ENCODE measurements at regions not wholly inside any gene's neighbourhood (a gene's known extent, or its start where the extent isn't known, plus 50 kb on each side); places are given as distances from the start of the nearest gene placed in this dataset.
"Not testable (repeated sequence)": the region's sequence is repeated elsewhere in the genome, so short reads cannot be mapped to it uniquely, and the experiment has no call there.

DNA sequence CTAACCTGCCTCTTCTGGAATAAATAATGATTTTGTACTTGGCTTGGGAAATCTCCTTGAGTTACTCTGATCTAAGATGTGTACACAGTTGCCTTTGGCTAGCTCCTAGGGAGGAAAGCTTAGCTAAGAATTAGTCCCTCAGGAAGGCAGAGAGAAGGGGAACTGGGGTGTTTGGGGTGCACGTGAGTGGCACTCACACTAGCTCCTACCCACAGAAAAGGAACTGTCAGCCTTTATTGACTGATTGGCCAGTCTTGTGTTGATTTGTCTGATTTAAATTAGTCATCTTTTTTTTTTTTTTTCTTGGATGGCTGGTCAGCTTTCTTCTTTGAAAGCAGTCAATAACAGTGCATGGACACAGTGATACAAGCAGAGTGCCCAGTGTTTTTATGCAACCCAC lies 107.7 kb downstream of the DMRT2 start:
- DNase-seq (ENCODE audit: extremely low spot score), result no peak
- CTCF ChIA-PET, result no interaction called here
- POLR2A ChIA-PET, result no interaction called here
- TF ChIP-seq, protein P1, sequence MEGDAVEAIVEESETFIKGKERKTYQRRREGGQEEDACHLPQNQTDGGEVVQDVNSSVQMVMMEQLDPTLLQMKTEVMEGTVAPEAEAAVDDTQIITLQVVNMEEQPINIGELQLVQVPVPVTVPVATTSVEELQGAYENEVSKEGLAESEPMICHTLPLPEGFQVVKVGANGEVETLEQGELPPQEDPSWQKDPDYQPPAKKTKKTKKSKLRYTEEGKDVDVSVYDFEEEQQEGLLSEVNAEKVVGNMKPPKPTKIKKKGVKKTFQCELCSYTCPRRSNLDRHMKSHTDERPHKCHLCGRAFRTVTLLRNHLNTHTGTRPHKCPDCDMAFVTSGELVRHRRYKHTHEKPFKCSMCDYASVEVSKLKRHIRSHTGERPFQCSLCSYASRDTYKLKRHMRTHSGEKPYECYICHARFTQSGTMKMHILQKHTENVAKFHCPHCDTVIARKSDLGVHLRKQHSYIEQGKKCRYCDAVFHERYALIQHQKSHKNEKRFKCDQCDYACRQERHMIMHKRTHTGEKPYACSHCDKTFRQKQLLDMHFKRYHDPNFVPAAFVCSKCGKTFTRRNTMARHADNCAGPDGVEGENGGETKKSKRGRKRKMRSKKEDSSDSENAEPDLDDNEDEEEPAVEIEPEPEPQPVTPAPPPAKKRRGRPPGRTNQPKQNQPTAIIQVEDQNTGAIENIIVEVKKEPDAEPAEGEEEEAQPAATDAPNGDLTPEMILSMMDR (IDR thresholded peaks at IDR 0.05; ENCODE audit: control extremely low read depth, extremely low read depth, low read depth, missing control alignments), result no peak

DNA sequence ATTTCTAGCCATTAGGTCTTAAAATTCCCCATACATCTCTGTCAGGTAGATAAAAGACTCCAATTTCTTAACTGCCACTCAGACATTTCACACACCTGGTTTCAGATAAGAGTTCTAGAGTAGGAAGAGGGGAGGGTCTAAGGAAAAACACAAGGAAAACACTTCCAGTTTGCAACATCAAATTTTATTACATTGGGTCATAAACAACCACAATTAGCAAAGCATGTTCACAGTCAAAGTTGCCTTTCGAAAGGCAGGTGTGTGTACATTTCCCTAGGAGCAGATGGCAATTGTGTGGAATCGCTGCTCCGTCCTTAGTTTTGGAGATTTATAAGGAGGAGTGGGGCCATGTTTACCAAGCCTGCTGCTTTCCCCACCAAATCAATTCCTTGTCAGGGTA lies 120.8 kb downstream of the DMRT2 start:
- ChIA-PET POLR2A (no interaction called here), CTCF (no interaction called here)
- DNase-seq (ENCODE audit: extremely low spot score), result no peak
- TF ChIP-seq, protein P1 (IDR thresholded peaks at IDR 0.05; ENCODE audit: control extremely low read depth, extremely low read depth, low read depth, missing control alignments), result no peak

GRCh38 chr9:1171546-1171945 lies 121.4 kb downstream of the DMRT2 start:
- ChIA-PET POLR2A (no interaction called here), CTCF (no interaction called here)
- DNase-seq (ENCODE audit: extremely low spot score), result no peak
- TF ChIP-seq, protein P1 (IDR thresholded peaks at IDR 0.05; ENCODE audit: control extremely low read depth, extremely low read depth, low read depth, missing control alignments), result no peak

DNA sequence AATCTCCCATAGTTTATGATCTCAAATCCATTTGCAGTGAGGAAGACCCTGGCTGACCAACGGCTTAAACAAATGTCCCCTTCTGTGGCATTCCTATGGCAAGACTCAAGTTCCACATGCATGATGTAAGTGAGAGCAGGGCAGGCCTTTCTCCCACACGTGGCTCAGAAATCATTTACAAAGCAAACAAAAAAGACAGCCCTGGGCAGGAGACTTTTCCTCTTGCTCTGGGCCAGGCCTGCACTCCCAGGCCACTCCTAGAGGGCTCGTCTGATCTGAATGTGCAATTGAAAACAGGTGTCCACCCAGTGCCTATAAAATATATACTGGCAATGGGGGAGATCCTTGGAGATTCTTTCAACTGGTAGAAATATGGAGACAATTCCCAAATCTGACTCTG lies 123.1 kb downstream of the DMRT2 start:
- ChIA-PET CTCF (no interaction called here), POLR2A (no interaction called here)
- DNase-seq (ENCODE audit: extremely low spot score), result no peak
- TF ChIP-seq, protein P1 (IDR thresholded peaks at IDR 0.05; ENCODE audit: control extremely low read depth, extremely low read depth, low read depth, missing control alignments), result no peak

- ChIA-PET CTCF (no interaction called here), POLR2A (no interaction called here)
- TF ChIP-seq, protein P1 (IDR thresholded peaks at IDR 0.05; ENCODE audit: control extremely low read depth, extremely low read depth, low read depth, missing control alignments), result no peak
- no peak for DNase-seq (ENCODE audit: extremely low spot score)
Observed at GRCh38 chr9:1173993-1174392, 123.8 kb downstream of the DMRT2 start.

GRCh38 chr9:1179366-1179765 lies 129.2 kb downstream of the DMRT2 start:
- TF ChIP-seq, protein P1 (IDR thresholded peaks at IDR 0.05; ENCODE audit: control extremely low read depth, extremely low read depth, low read depth, missing control alignments), result no peak
- no peak for DNase-seq (ENCODE audit: extremely low spot score)
- ChIA-PET POLR2A (no interaction called here), CTCF (interaction anchor here (1.0 kb wide), 1 partner anchor 169 kb away, joined by 4 read pairs; no protein-coding TSS in a partner anchor)

- TF ChIP-seq, protein P1 (IDR thresholded peaks at IDR 0.05; ENCODE audit: control extremely low read depth, extremely low read depth, low read depth, missing control alignments), result no peak
- ChIA-PET POLR2A (no interaction called here), CTCF (no interaction called here)
- no peak for DNase-seq (ENCODE audit: extremely low spot score)
Observed at GRCh38 chr9:1184146-1184545, 134.0 kb downstream of the DMRT2 start.

DNA sequence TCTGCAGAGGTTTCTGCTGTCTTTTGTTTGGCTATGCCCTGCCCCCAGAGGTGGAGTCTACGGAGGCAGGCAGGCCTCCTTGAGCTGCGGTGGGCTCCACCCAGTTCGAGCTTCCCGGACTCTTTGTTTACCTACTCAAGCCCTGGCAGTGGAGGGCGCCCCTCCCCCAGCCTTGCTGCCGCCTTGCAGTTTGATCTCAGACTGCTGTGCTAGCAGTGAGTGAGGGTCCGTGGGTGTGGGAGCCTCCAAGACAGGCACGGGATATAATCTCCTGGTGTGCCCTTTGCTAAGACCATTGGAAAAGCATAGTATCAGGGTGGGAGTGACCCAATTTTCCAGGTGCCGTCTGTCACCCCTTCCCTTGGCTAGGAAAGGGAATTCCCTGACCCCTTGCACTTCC lies 137.0 kb downstream of the DMRT2 start:
- DNase-seq (ENCODE audit: extremely low spot score); CTCF ChIA-PET; POLR2A ChIA-PET: not testable (repeated sequence)

DNA sequence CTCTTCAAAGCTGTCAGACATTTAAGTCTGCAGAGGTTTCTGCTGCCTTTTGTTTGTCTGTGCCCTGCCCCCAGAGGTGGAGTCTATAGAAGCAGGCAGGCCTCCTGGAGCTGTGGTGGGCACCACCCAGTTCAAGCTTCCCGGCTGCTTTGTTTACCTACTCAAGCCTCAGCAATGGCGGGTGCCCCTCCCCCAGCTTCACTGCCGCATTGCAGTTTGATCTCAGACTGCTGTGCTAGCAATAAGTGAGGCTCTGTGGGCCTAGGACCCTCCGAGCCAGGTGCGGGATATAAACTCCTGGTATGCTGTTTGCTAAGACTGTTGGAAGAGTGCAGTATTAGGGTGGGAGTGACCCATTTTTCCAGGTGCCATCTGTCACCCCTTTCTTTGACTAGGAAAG lies 145.5 kb downstream of the DMRT2 start:
- POLR2A ChIA-PET, result not testable (repeated sequence)

More for the DNA sequence above, 145.5 kb downstream of the DMRT2 start:
- DNase-seq (ENCODE audit: extremely low spot score); CTCF ChIA-PET: not testable (repeated sequence)

All from GM10248 (cell line).